GM12892 (cell line): ENCODE measurements at regions not wholly inside any gene's neighbourhood (a gene's known extent, or its start where the extent isn't known, plus 50 kb on each side); places are given as distances from the start of the nearest gene placed in this dataset.

Experiments
- POLR2A ChIP-seq: IDR thresholded peaks from 2 replicates; pipeline ENCODE4 v1.6.1; 2011; ENCODE audit warnings: low read depth, low read length, control low read depth
- POLR2AphosphoS5 ChIP-seq: IDR thresholded peaks from 2 replicates; pipeline ENCODE4 v1.6.1; 2011; ENCODE audit warnings: low read depth, low read length, control low read depth
- TAF1 ChIP-seq: IDR thresholded peaks from 2 replicates; pipeline ENCODE4 v1.6.1; 2011; ENCODE audit warnings: low read depth, mild to moderate bottlenecking, control low read depth, low read length, borderline replicate concordance

GRCh38 chr2:8019934-8020333 is 661.9 kb upstream of the ID2 start:
- TF ChIP-seq POLR2A (no peak), TAF1 (no peak), POLR2AphosphoS5 (no peak)
